Uterus (tissue), 3 donors: ENCODE measurements at regions not wholly inside any gene's neighbourhood (a gene's known extent, or its start where the extent isn't known, plus 50 kb on each side); places are given as distances from the start of the nearest gene placed in this dataset.

Experiments used
- DNase-seq, 2 donors: peaks; one replicate each; pipeline ENCODE4 v3.0.0-alpha.2; 2019 to 2020
- H3K27ac ChIP-seq, 2 donors: fragments of 200-600 bp; sonication (generic); 1 replicate in 1 of 2; 2 replicates in 1 of 2; pipeline ENCODE4 v1.5.1; 2016 to 2018
- H3K27me3 ChIP-seq, 2 donors: fragments of 200-600 bp; sonication (generic); one replicate each; pipeline ENCODE4 v1.5.1; 2018 to 2019; ENCODE audit warnings: control low read depth in 1 of 2
- H3K36me3 ChIP-seq, 2 donors: fragments of 200-600 bp; sonication (generic); one replicate each; pipeline ENCODE4 v1.5.1; 2019; ENCODE audit warnings: control low read depth in 1 of 2
- H3K4me1 ChIP-seq, 2 donors: fragments of 200-600 bp; sonication (generic); one replicate each; pipeline ENCODE4 v1.5.1; 2018 to 2019; ENCODE audit warnings: control low read depth in 1 of 2
- H3K4me3 ChIP-seq, 2 donors: fragments of 200-600 bp; sonication (generic); 1 replicate in 1 of 2; 2 replicates in 1 of 2; pipeline ENCODE4 v1.5.1; 2018 to 2019; ENCODE audit warnings: mild to moderate bottlenecking in 1 of 2
- H3K9me3 ChIP-seq, 2 donors: fragments of 200-600 bp; sonication (generic); one replicate each; pipeline ENCODE4 v1.5.1; 2019; ENCODE audit warnings: control low read depth in 1 of 2
- CTCF ChIP-seq, 4 experiments: fragments of 200-600 bp in 2 of 4; fragments of 450-650 bp in 2 of 4; sonication (generic) in 2 of 4; IDR thresholded peaks; one replicate each; pipeline ENCODE4 v1.5.1; 2016 to 2019; ENCODE audit warnings: antibody characterized with exemption in 4 of 4, mild to moderate bottlenecking in 2 of 4, moderate library complexity in 1 of 4
- POLR2A ChIP-seq, 2 donors: fragments of 450-650 bp; IDR thresholded peaks; one replicate each; pipeline ENCODE4 v1.6.1; 2016; ENCODE audit warnings: antibody characterized with exemption in 2 of 2, mild to moderate bottlenecking in 1 of 2, moderate library complexity in 1 of 2
- intact Hi-C: fragments of 100-400 bp; cut with DNase I; formaldehyde crosslinking; loops from one replicate; pipeline ENCODE4 v1.15.1; 2023; ENCODE audit warnings: low total_unique reads
- donor health status: DM: yes; HTN: yes; CAD: no.

DNA sequence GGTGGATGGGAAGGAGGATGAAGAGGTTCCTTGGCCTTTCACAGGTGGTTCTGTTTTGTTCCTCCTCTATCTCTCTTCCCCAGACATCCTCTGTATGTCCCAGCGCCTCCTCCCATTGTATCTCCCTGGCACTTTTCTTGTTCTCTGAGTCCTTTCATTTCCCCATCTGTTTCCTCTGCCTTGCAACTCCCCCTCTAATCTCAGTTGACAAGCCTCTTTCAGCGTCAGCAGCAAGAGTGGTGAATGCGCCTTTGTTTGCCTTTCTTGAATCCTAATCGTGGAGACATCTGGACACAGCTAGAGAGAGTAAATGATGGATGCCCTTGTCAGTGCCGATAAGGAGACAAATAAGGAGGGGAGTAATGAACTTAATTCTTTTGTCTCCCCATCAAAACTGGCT is 167.0 kb downstream of the NDUFA10 start:
- TF ChIP-seq CTCF (IDR thresholded peaks at IDR 0.05) (no peak), POLR2A (IDR thresholded peaks at IDR 0.05) (no peak)
- H3K36me3 ChIP-seq = no peaks in the 10 kb centered on the region
- intact Hi-C loops = no loop called here
- no peak overlapping the region for H3K27ac ChIP-seq
- H3K4me1 ChIP-seq = no peaks in the 10 kb centered on the region
- no peaks in the 10 kb centered on the region for H3K27me3 ChIP-seq
- H3K4me3 ChIP-seq = no peak overlapping the region
- DNase-seq = no peak
- H3K9me3 ChIP-seq = no peaks in the 10 kb centered on the region

DNA sequence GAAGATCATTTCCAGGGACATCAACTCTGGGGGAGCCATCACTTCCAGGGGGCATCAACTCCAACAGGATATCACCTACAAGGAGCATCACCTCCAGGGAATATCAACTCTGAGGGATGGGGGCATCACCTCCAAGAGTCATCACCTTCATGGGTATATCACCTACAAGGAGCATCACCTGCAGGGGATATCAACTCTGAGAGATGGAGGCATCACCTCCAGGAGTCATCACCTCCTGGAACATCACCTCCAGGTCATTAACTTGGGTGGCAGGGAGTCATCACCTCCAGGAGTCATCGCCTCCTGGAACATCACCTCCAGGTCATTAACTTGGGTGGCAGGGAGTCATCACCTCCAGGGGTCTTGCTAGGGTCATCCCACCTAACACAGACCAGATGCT is 167.6 kb downstream of the NDUFA10 start:
- Histone ChIP-seq H3K9me3 (no peaks in the 10 kb centered on the region), H3K27ac (no peak overlapping the region), H3K4me3 (no peak overlapping the region), H3K4me1 (no peaks in the 10 kb centered on the region), H3K27me3 (no peaks in the 10 kb centered on the region), H3K36me3 (no peaks in the 10 kb centered on the region)
- intact Hi-C loops = no loop called here
- TF ChIP-seq CTCF (IDR thresholded peaks at IDR 0.05) (no peak), POLR2A (IDR thresholded peaks at IDR 0.05) (no peak)
- no peak for DNase-seq

- H3K4me3 ChIP-seq = no peak overlapping the region
- no peak for DNase-seq
- H3K27me3 ChIP-seq = no peaks in the 10 kb centered on the region
- TF ChIP-seq POLR2A (IDR thresholded peaks at IDR 0.05) = no peak
- TF ChIP-seq CTCF (IDR thresholded peaks at IDR 0.05) = no peak
- no peak overlapping the region for H3K27ac ChIP-seq
- no peaks in the 10 kb centered on the region for H3K36me3 ChIP-seq
- intact Hi-C loops = no loop called here
- H3K9me3 ChIP-seq = no peaks in the 10 kb centered on the region
- no peaks in the 10 kb centered on the region for H3K4me1 ChIP-seq
Observed at GRCh38 chr2:239856620-239857285, 168.4 kb downstream of the NDUFA10 start.

DNA sequence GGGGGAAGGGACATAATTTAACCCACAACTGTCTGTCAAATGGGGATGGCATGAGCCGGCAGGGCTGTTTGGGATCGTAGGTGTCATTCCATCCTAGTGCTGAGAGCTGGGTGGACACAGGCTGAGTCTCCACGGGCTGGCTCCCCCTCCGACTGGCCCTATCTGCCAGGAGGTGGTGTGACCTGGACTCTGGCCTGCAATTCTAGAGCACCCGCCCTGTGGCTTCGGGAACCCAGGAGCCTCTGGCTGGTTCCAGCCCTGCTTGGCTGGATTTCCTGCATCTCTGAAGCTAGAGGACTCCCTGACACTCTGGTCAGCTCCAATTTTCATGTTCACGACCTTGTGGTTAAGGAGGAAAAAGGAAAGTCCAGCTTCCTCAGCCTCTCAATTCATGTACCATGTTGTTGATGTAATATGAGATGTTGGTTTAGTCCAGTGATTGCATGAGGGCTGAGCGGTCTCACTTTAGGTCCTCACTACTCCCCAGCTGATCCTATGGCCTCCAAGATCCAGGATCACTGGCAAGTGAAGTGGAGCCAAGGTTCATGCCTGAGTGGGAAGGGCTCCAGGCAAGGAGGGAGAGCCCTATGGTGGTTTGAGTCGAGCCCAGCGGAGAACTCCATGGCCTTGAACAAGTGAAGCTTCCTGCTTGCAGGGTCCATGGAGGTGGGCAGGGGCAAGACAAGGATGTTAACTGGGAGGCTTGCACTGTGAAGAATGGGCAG is 169.1 kb downstream of the NDUFA10 start:
- no peaks in the 10 kb centered on the region for H3K36me3 ChIP-seq
- peaks cover 0 to 6% of the 10 kb centered on the region in 2 donors for H3K9me3 ChIP-seq
- no peak overlapping the region for H3K27ac ChIP-seq
- no peaks in the 10 kb centered on the region for H3K27me3 ChIP-seq
- TF ChIP-seq CTCF (IDR thresholded peaks at IDR 0.05) (no peak), POLR2A (IDR thresholded peaks at IDR 0.05) (no peak)
- intact Hi-C loops = no loop called here
- no peak overlapping the region for H3K4me3 ChIP-seq
- H3K4me1 ChIP-seq = no peaks in the 10 kb centered on the region
- no peak for DNase-seq

DNA sequence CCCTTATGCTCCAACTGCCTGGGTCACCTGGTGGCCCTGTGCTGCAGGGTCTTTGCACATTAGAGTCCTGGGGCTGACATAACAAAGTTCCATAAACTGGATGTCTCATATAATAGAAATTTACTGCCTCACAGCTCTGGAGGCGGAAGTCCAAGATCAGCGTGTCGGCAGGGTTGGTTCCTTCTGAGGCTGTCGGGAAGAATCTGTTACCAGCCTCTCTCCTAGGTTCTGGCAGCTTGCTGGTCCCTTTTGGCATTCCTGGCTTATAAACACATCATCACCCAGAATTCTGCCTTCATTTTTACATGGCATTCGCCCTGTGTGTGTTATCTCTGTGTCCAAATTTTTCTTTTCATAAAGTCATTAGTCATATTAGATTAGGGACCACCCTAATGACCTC is 170.5 kb downstream of the NDUFA10 start:
- Histone ChIP-seq H3K36me3 (no peaks in the 10 kb centered on the region), H3K9me3 (peaks cover 0 to 14% of the 10 kb centered on the region in 2 donors), H3K27ac (no peak overlapping the region), H3K4me1 (no peaks in the 10 kb centered on the region), H3K4me3 (no peak overlapping the region), H3K27me3 (no peaks in the 10 kb centered on the region)
- no peak for TF ChIP-seq POLR2A (IDR thresholded peaks at IDR 0.05)
- no peak for DNase-seq
- intact Hi-C loops = no loop called here
